A673 (cell line): ENCODE measurements at regions not wholly inside any gene's neighbourhood (a gene's known extent, or its start where the extent isn't known, plus 50 kb on each side); places are given as distances from the start of the nearest gene placed in this dataset.

Experiments
- BruUV-seq: library from RNA; stranded (reverse); fragments of 400-500 nt; replicated peaks from 2 replicates; lab custom pipeline; 2021; lab: Mats Ljungman, UMichigan
- CTCF ChIA-PET: fragments of 300-600 bp; sonication (Branson Sonifier 250); formaldehyde crosslinking; loops from one replicate; lab custom pipeline; 2022; ENCODE audit warnings: antibody characterized with exemption; lab: Charles Lee
- POLR2A ChIA-PET: fragments of 300-600 bp; sonication (Branson Sonifier 250); formaldehyde crosslinking; loops from one replicate; lab custom pipeline; 2022; ENCODE audit warnings: antibody characterized with exemption; ENCODE audit not compliant: low non-redundant PET; lab: Charles Lee
- DNase-seq: peaks from one replicate; pipeline ENCODE4 v3.0.0-alpha.2; 2015; ENCODE audit warnings: low spot score
- H3K27ac ChIP-seq: fragments of 200-600 bp; sonication (generic); 2 replicates; pipeline ENCODE4 v1.5.1; 2016; ENCODE audit warnings: mixed run types, low read depth, mild to moderate bottlenecking, mixed read lengths, antibody characterized with exemption, low read length; ENCODE audit not compliant: poor library complexity, severe bottlenecking
- H3K27me3 ChIP-seq: fragments of 200-600 bp; sonication (generic); replicated peaks from 2 replicates; pipeline ENCODE4 v1.6.1; 2017; ENCODE audit warnings: mixed run types, low read depth, mild to moderate bottlenecking, mixed read lengths, antibody characterized with exemption, low read length; ENCODE audit not compliant: insufficient read depth, poor library complexity
- H3K36me3 ChIP-seq: fragments of 200-600 bp; sonication (generic); 2 replicates; pipeline ENCODE4 v1.6.1; 2016; ENCODE audit warnings: mixed run types, mild to moderate bottlenecking, mixed read lengths, antibody characterized with exemption, low read length; ENCODE audit not compliant: insufficient read depth, poor library complexity, severe bottlenecking
- H3K4me1 ChIP-seq: fragments of 200-600 bp; sonication (generic); 2 replicates; pipeline ENCODE4 v1.6.1; 2017; ENCODE audit warnings: mixed run types, mild to moderate bottlenecking, mixed read lengths, antibody characterized with exemption, low read length; ENCODE audit not compliant: insufficient read depth, poor library complexity, severe bottlenecking
- H3K4me3 ChIP-seq: fragments of 200-600 bp; sonication (generic); 2 replicates; pipeline ENCODE4 v1.5.1; 2016; ENCODE audit warnings: low read depth, mixed run types, mild to moderate bottlenecking, mixed read lengths, low read length; ENCODE audit not compliant: poor library complexity, severe bottlenecking
- H3K9me3 ChIP-seq: fragments of 200-600 bp; sonication (generic); 2 replicates; pipeline ENCODE4 v1.6.1; 2016; ENCODE audit warnings: mixed run types, low read depth, mild to moderate bottlenecking, mixed read lengths, antibody characterized with exemption, low read length; ENCODE audit not compliant: poor library complexity, severe bottlenecking
- CTCF ChIP-seq: fragments of 300-800, 200-600 bp; sonication (generic); conservative IDR thresholded peaks from 2 replicates; pipeline ENCODE4 v1.5.1; 2017; ENCODE audit warnings: low read depth, mild to moderate bottlenecking, antibody characterized with exemption, low read length, moderate library complexity, mixed read lengths
- EZH2 ChIP-seq: fragments of 200-600 bp; sonication (generic); IDR thresholded peaks from 2 replicates; pipeline ENCODE4 v1.6.1; 2017; ENCODE audit warnings: borderline replicate concordance, low read depth, mild to moderate bottlenecking, mixed read lengths, antibody characterized with exemption, low read length; ENCODE audit not compliant: poor library complexity, severe bottlenecking
- intact Hi-C: fragments of 100-400 bp; cut with micrococcal nuclease; formaldehyde crosslinking; loops from one replicate; pipeline ENCODE4 v1.10.0; 2022; ENCODE audit not compliant: unreplicated experiment

GRCh38 chr22:48612077-48612995, 1215.3 kb downstream of the BRD1 start:
- TF ChIP-seq CTCF (no peak), EZH2 (no peak)
- no peaks in the 10 kb centered on the region for H3K4me1 ChIP-seq
- H3K4me3 ChIP-seq, result no peak overlapping the region
- no peaks in the 10 kb centered on the region for H3K27me3 ChIP-seq
- H3K36me3 ChIP-seq, result peaks cover 4% of the 10 kb centered on the region
- ChIA-PET POLR2A (no interaction called here), CTCF (no interaction called here)
- H3K9me3 ChIP-seq, result no peaks in the 10 kb centered on the region
- BruUV-seq, result no TSS peak
- H3K27ac ChIP-seq, result no peak overlapping the region
- DNase-seq, result no peak
- intact Hi-C loops, result no loop called here

- intact Hi-C loops, result no loop called here
- no peaks in the 10 kb centered on the region for H3K9me3 ChIP-seq
- DNase-seq, result no peak
- H3K27me3 ChIP-seq, result no peaks in the 10 kb centered on the region
- H3K4me3 ChIP-seq, result no peak overlapping the region
- CTCF ChIA-PET, result no interaction called here
- H3K4me1 ChIP-seq, result no peaks in the 10 kb centered on the region
- peaks cover 8% of the 10 kb centered on the region for H3K36me3 ChIP-seq
- POLR2A ChIA-PET, result no interaction called here
- no TSS peak for BruUV-seq
- TF ChIP-seq EZH2, result no peak
- TF ChIP-seq CTCF, result no peak
- no peak overlapping the region for H3K27ac ChIP-seq
These were observed 1218.3 kb downstream of the BRD1 start for GRCh38 chr22:48609279-48609865.

- H3K4me1 ChIP-seq, result no peaks in the 10 kb centered on the region
- POLR2A ChIA-PET, result no interaction called here
- peaks cover 8% of the 10 kb centered on the region for H3K36me3 ChIP-seq
- no peak for DNase-seq
- BruUV-seq, result no TSS peak
- no peaks in the 10 kb centered on the region for H3K27me3 ChIP-seq
- H3K4me3 ChIP-seq, result no peak overlapping the region
- intact Hi-C loops, result no loop called here
- no peak overlapping the region for H3K27ac ChIP-seq
- CTCF ChIA-PET, result no interaction called here
- H3K9me3 ChIP-seq, result no peaks in the 10 kb centered on the region
- TF ChIP-seq EZH2 (no peak), CTCF (no peak)
These were observed 1219.6 kb downstream of the BRD1 start for GRCh38 chr22:48607901-48608662.
